Nephron (organoid): ENCODE measurements at regions not wholly inside any gene's neighbourhood (a gene's known extent, or its start where the extent isn't known, plus 50 kb on each side); places are given as distances from the start of the nearest gene placed in this dataset.
"Not testable (repeated sequence)": the region's sequence is repeated elsewhere in the genome, so short reads cannot be mapped to it uniquely, and the experiment has no call there.

Source experiments
- H3K27ac Mint-ChIP-seq, 3 experiments: 2 replicates each; pipeline ENCODE4 v1.8.0; 2020; ENCODE audit warnings: mixed read lengths in 3 of 3, mild to moderate bottlenecking in 2 of 3, moderate library complexity in 1 of 3
- H3K27me3 Mint-ChIP-seq: 2 replicates; pipeline ENCODE4 v1.8.0; 2021; ENCODE audit warnings: low read depth, mild to moderate bottlenecking, moderate library complexity, mixed read lengths
- H3K36me3 Mint-ChIP-seq: 2 replicates; pipeline ENCODE4 v1.8.0; 2020; ENCODE audit warnings: low read depth, mixed read lengths
- H3K4me1 Mint-ChIP-seq: 2 replicates; pipeline ENCODE4 v1.8.0; 2020; ENCODE audit warnings: mixed read lengths
- H3K4me3 Mint-ChIP-seq, 3 experiments: 2 replicates each; pipeline ENCODE4 v1.8.0; 2020; ENCODE audit warnings: mild to moderate bottlenecking in 3 of 3, mixed read lengths in 3 of 3, moderate library complexity in 2 of 3
- H3K9me3 Mint-ChIP-seq: 2 replicates; pipeline ENCODE4 v1.8.0; 2020; ENCODE audit warnings: mixed read lengths
- TF ChIP-seq, protein P1 (sequence below), 3 experiments: fragments of 200-600 bp; sonication (generic); IDR thresholded peaks; one replicate each; pipeline ENCODE4 v1.5.0; 2021; ENCODE audit warnings: antibody characterized with exemption in 3 of 3; ENCODE audit not compliant: unreplicated experiment in 3 of 3

DNA sequence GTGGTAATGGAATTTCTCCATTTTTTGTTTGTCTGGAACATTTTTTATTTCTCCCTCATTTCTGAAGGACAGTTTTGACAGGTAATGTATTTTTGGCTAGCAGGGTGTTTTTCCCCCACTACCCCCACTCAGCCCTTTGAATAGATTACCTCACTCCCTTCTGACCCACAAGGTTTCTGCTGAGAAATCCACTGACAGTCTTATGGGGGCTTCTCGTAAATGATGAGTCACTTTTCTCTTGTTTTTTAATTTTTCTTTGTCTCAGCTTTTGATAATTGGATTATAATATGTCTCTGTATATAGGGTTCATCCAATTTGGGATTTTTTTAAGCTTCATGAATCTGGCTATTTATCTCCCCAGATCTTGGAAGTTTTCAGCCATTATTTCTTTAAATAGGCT lies 74.7 kb upstream of the CCDC71L start:
- Mint-ChIP-seq H3K9me3 (peaks cover 9% of the 10 kb centered on the region), H3K27ac (no peak overlapping the region), H3K4me3 (no peak overlapping the region)

DNA sequence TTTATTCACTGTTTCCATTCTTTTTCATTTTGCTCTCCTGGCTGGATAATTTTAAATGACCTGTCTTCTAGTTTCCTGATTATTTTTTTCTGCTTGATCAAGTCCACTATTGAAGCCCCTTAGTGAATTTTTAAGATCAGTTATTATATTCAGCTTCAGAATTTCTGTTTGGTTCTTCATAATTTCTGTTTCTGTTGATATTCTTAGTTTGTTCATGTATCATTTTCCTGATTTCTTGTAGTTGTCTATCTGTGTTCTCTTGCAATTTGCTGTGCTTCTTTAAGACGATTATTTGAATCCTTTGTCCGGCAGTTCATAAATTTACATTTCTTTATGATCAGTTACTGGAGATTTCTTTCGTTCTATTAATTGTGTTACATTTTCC lies 75.2 kb upstream of the CCDC71L start:
- Mint-ChIP-seq H3K36me3 (no peaks in the 10 kb centered on the region), H3K27me3 (peaks cover 3% of the 10 kb centered on the region)

More for the DNA sequence above, 74.7 kb upstream of the CCDC71L start:
- TF ChIP-seq, protein P1, sequence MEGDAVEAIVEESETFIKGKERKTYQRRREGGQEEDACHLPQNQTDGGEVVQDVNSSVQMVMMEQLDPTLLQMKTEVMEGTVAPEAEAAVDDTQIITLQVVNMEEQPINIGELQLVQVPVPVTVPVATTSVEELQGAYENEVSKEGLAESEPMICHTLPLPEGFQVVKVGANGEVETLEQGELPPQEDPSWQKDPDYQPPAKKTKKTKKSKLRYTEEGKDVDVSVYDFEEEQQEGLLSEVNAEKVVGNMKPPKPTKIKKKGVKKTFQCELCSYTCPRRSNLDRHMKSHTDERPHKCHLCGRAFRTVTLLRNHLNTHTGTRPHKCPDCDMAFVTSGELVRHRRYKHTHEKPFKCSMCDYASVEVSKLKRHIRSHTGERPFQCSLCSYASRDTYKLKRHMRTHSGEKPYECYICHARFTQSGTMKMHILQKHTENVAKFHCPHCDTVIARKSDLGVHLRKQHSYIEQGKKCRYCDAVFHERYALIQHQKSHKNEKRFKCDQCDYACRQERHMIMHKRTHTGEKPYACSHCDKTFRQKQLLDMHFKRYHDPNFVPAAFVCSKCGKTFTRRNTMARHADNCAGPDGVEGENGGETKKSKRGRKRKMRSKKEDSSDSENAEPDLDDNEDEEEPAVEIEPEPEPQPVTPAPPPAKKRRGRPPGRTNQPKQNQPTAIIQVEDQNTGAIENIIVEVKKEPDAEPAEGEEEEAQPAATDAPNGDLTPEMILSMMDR (IDR thresholded peaks at IDR 0.05; ENCODE audit: unreplicated experiment in 3 of 3) = no peak
- no peaks in the 10 kb centered on the region for H3K4me1 Mint-ChIP-seq
- no peaks in the 10 kb centered on the region for H3K36me3 Mint-ChIP-seq
- peaks cover 3% of the 10 kb centered on the region for H3K27me3 Mint-ChIP-seq

DNA sequence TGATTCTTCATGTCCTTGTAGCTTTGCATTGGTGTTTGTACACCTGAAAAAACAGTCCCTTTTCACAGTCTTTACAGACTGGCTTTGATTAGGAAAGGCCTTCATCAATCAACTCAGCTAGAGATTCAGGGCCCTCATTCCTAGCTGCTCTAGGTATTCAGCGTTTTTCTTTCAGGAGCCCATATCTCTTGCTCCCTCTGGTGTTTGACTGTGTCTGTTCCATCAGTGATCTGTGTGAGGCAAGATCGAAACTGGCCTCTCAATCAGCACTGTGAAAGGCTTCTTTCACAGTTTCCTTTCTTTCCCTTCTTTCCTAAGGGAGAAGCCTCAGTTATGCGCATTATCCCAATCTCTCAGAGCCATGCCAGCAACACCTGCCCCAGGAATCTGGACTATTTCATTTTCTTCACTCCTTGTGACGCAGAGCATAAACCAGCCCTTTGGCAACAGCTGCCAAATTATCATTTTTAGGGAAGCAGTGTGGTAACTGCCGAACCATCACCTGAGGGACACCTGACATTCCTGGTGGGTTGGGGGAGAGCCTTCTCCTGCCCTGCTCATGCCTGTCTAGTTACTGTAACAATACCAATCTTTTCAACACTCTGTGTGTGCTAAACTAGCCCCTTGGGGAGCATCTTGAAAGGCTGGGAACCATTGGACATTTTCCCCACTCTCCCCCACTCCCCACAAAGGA lies 75.7 kb upstream of the CCDC71L start:
- Mint-ChIP-seq H3K36me3 (no peaks in the 10 kb centered on the region), H3K4me1 (no peaks in the 10 kb centered on the region), H3K27me3 (peaks cover 3% of the 10 kb centered on the region), H3K9me3 (peaks cover 9% of the 10 kb centered on the region), H3K27ac (no peak overlapping the region), H3K4me3 (no peak overlapping the region)
- TF ChIP-seq, protein P1 (IDR thresholded peaks at IDR 0.05; ENCODE audit: unreplicated experiment in 3 of 3) = peak; percentile 27 to 37 (median 29)

More for the DNA sequence above, 75.2 kb upstream of the CCDC71L start:
- Mint-ChIP-seq H3K27ac (no peak overlapping the region), H3K9me3 (peaks cover 9% of the 10 kb centered on the region), H3K4me1 (no peaks in the 10 kb centered on the region), H3K4me3 (no peak overlapping the region)
- TF ChIP-seq, protein P1 (IDR thresholded peaks at IDR 0.05; ENCODE audit: unreplicated experiment in 3 of 3) = no peak

DNA sequence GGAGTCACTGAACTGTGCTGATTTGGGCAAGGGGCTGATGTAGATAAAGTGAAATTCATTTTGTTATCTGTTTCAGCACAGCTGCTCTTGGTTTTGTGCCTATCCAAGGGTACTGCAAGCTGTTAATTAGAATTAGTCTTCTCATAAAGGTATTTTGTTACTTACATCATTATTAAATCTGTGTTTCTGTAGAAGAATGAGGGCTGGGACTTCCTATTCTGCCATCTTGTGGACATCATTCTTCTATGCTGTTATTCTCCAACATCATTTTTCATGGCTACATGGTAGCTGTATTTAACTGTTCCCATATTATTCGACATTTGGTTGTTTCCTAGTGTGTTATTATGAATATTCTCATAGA lies 76.2 kb upstream of the CCDC71L start:
- no peak overlapping the region for H3K27ac Mint-ChIP-seq
- H3K4me3 Mint-ChIP-seq = no peak overlapping the region
- H3K36me3 Mint-ChIP-seq = no peaks in the 10 kb centered on the region

DNA sequence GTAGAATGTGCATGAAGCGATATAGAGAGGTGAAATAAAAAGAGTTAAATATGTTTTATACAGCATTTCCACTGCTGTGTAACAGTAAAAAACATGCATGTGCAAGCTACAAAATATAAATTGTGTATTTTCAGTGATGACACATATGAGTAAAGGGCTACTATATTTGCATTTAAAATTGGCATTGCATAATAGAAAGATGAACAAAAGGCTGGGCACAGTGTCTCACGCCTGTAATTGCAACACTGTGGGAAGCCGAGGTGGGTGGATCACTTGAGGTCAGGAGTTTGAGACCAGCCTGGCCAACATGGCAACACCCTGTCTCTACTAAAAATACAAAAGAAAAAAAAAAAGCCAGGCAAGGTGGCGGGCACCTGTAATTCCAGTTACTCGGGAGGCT lies 79.8 kb upstream of the CCDC71L start:
- no peaks in the 10 kb centered on the region for H3K36me3 Mint-ChIP-seq
- no peaks in the 10 kb centered on the region for H3K27me3 Mint-ChIP-seq
- H3K9me3 Mint-ChIP-seq = peaks cover 7% of the 10 kb centered on the region
- H3K27ac Mint-ChIP-seq = no peak overlapping the region
- no peaks in the 10 kb centered on the region for H3K4me1 Mint-ChIP-seq
- H3K4me3 Mint-ChIP-seq = no peak overlapping the region
- TF ChIP-seq, protein P1 (IDR thresholded peaks at IDR 0.05; ENCODE audit: unreplicated experiment in 3 of 3) = no peak

More for the DNA sequence above, 76.2 kb upstream of the CCDC71L start:
- peaks cover 9% of the 10 kb centered on the region for H3K9me3 Mint-ChIP-seq
- no peaks in the 10 kb centered on the region for H3K4me1 Mint-ChIP-seq
- TF ChIP-seq, protein P1 (IDR thresholded peaks at IDR 0.05; ENCODE audit: unreplicated experiment in 3 of 3) = peak in 2 of 3 experiments; percentile 16 to 24
- no peaks in the 10 kb centered on the region for H3K27me3 Mint-ChIP-seq

DNA sequence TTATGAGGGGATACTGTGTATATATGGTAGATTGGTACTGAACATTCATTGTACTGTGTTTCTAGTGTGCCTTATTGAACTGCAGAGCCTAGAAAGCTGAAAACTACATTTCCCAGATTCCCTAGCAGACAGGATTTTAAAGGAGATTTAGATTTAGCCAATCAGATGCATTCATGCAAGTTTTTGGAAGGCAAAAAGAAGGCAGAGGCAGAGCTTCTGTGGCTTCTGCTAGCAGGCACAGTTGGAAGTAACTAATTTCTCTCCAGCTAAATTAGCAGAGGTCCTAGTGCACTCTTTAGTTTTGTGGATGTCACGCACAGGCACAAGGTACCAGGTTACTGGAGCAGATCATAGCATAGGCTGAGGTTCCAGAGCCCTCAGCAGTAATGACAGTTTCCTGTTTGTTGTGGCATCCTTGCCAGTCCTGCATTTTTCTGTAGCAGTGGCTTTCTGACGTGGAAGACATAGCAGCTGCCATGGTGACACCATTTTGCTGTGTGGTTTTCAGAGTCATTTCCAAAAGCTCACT lies 83.7 kb upstream of the CCDC71L start:
- TF ChIP-seq, protein P1 (IDR thresholded peaks at IDR 0.05; ENCODE audit: unreplicated experiment in 3 of 3) = no peak
- Mint-ChIP-seq H3K4me3 (no peak overlapping the region), H3K27me3 (no peaks in the 10 kb centered on the region), H3K4me1 (no peaks in the 10 kb centered on the region), H3K9me3 (no peaks in the 10 kb centered on the region), H3K27ac (no peak overlapping the region), H3K36me3 (no peaks in the 10 kb centered on the region)

DNA sequence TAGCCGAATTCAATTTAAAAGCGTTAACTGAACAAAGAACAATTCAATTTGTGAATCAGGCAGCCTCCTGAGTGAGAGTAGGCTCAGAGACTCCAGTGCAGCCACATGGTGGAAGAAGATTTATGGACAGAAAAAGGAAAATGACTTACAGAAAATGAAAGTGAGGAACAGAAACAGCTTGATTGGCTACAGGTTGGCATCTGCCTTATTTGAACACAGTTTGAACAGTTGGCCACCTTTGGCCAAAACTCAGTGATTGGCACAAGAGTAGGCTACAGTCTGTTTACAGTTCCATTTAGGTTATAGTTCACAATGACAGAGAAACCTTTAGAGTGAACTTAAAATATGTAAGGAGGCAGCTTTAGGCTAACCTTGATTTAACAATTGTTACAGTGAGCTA lies 86.3 kb upstream of the CCDC71L start:
- not testable (repeated sequence) for H3K4me1 Mint-ChIP-seq, H3K9me3 Mint-ChIP-seq, H3K4me3 Mint-ChIP-seq, H3K27ac Mint-ChIP-seq, H3K36me3 Mint-ChIP-seq, H3K27me3 Mint-ChIP-seq
